ENCODE measurements at regions not wholly inside any gene's neighbourhood (a gene's known extent, or its start where the extent isn't known, plus 50 kb on each side); places are given as distances from the start of the nearest gene placed in this dataset.
"Not testable (repeated sequence)": the region's sequence is repeated elsewhere in the genome, so short reads cannot be mapped to it uniquely, and the experiment has no call there.

DNA sequence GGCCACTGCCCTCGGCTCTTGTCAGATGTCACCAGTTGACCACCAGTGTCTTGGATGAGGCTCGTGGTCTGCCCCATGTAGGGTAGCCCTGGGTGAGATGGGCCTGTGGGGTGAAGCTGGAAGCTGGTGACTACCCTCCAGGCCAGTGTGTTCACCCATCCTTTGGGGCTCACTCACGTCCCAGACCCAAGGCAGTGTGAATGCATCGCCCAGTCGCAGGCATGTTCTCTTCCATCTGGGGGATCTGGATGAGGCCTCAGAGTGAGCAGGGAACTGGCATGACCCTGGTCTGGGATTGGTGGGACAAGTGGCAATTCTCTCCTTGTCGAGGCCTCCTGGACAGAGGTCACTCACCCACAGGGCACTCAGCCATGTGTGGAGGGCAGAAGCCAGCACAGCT lies 120.1 kb upstream of the PHACTR3 start:
- ChIA-PET CTCF (ENCODE audit: unreplicated experiment) (no interaction called here), POLR2A (no interaction called here)
- no peak overlapping the region for H3K4me3 ChIP-seq (ENCODE audit: low read depth, low read length, poor library complexity, severe bottlenecking)
- BruUV-seq (replicated peaks) = no TSS peak
- no peak overlapping the region for H3K4me2 ChIP-seq (ENCODE audit: low read length)
- TF ChIP-seq EZH2phosphoT487 (IDR thresholded peaks at IDR 0.05; ENCODE audit: borderline replicate concordance, low read depth, low read length) = no peak
- TF ChIP-seq, protein P1, sequence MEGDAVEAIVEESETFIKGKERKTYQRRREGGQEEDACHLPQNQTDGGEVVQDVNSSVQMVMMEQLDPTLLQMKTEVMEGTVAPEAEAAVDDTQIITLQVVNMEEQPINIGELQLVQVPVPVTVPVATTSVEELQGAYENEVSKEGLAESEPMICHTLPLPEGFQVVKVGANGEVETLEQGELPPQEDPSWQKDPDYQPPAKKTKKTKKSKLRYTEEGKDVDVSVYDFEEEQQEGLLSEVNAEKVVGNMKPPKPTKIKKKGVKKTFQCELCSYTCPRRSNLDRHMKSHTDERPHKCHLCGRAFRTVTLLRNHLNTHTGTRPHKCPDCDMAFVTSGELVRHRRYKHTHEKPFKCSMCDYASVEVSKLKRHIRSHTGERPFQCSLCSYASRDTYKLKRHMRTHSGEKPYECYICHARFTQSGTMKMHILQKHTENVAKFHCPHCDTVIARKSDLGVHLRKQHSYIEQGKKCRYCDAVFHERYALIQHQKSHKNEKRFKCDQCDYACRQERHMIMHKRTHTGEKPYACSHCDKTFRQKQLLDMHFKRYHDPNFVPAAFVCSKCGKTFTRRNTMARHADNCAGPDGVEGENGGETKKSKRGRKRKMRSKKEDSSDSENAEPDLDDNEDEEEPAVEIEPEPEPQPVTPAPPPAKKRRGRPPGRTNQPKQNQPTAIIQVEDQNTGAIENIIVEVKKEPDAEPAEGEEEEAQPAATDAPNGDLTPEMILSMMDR (conservative IDR thresholded peaks at IDR 0.05; ENCODE audit: low read length) = no peak
- H3K4me1 ChIP-seq (ENCODE audit: insufficient read depth, low read length, poor library complexity, severe bottlenecking) = no peaks in the 10 kb centered on the region
- no peak overlapping the region for H2AFZ ChIP-seq (ENCODE audit: low read length)
- H3K79me2 ChIP-seq (ENCODE audit: insufficient read depth, low read depth, low read length) = no peaks in the 10 kb centered on the region
- H4K20me1 ChIP-seq (ENCODE audit: insufficient read depth, low read length) = no peaks in the 10 kb centered on the region
- intact Hi-C loops (cut with micrococcal nuclease; ENCODE audit: unreplicated experiment) = no loop called here
- no peak for DNase-seq (ENCODE audit: low spot score)
- no peaks in the 10 kb centered on the region for H3K9me3 ChIP-seq (ENCODE audit: low read length)
- no peaks in the 10 kb centered on the region for H3K36me3 ChIP-seq (ENCODE audit: insufficient read depth, low read length)
- no peak overlapping the region for H3K27ac ChIP-seq (ENCODE audit: low read depth, low read length, poor library complexity, severe bottlenecking)
- H3K9me2 ChIP-seq (ENCODE audit: insufficient read depth, low read length) = no peaks in the 10 kb centered on the region

DNA sequence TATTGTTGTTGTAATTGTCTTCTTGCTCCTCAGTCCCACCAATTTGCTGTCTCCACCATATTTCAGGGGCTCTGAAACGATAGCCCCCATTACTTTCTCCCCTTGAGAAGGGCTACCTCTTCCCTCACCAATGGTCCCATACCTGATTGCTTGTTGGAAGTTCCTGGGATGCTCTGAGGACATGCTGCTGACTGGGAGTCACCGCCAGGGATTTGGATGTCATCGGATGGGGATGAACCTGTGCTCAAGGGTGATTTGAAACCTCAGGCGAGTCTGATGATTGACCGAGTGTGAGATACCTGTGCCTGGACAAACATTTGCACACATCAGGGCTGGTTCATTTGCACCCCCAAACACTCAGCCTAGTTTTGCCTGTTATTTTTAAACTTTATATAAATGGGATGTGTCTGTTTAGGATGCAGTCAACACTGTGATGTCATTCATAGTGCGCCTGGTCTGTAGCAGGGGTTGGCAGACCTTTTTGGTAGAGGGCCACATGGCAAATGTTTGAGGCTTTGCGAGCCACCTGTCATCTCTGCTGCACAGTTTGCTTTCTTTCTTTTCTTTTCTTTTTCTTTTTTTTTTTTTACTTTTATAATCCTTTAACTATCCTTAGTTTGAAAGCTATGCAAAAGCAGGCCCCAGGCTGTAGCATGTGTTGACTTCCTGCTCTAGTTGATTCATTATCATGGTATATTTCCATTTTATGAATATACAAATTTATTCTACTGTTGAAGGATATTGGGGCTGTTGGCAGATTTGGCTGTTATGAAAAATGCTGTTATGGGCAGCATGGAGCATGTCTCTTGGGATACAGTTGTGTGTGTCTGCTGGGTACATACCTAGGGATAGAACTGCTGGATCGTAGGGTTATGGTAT lies 118.5 kb upstream of the PHACTR3 start:
- BruUV-seq (replicated peaks) = no TSS peak
- H3K4me3 ChIP-seq (ENCODE audit: low read depth, low read length, poor library complexity, severe bottlenecking) = no peak overlapping the region
- H4K20me1 ChIP-seq (ENCODE audit: insufficient read depth, low read length) = no peaks in the 10 kb centered on the region
- no peaks in the 10 kb centered on the region for H3K79me2 ChIP-seq (ENCODE audit: insufficient read depth, low read depth, low read length)
- no peak overlapping the region for H3K4me2 ChIP-seq (ENCODE audit: low read length)
- no peaks in the 10 kb centered on the region for H3K36me3 ChIP-seq (ENCODE audit: insufficient read depth, low read length)
- intact Hi-C loops (cut with micrococcal nuclease; ENCODE audit: unreplicated experiment) = no loop called here
- TF ChIP-seq, protein P1 (conservative IDR thresholded peaks at IDR 0.05; ENCODE audit: low read length) = no peak
- no peak for TF ChIP-seq EZH2phosphoT487 (IDR thresholded peaks at IDR 0.05; ENCODE audit: borderline replicate concordance, low read depth, low read length)
- no peaks in the 10 kb centered on the region for H3K9me2 ChIP-seq (ENCODE audit: insufficient read depth, low read length)
- CTCF ChIA-PET (ENCODE audit: unreplicated experiment) = no interaction called here
- no peak for DNase-seq (ENCODE audit: low spot score)
- H3K27ac ChIP-seq (ENCODE audit: low read depth, low read length, poor library complexity, severe bottlenecking) = no peak overlapping the region
- H2AFZ ChIP-seq (ENCODE audit: low read length) = no peak overlapping the region
- H3K4me1 ChIP-seq (ENCODE audit: insufficient read depth, low read length, poor library complexity, severe bottlenecking) = no peaks in the 10 kb centered on the region
- H3K9me3 ChIP-seq (ENCODE audit: low read length) = no peaks in the 10 kb centered on the region
- POLR2A ChIA-PET = no interaction called here

DNA sequence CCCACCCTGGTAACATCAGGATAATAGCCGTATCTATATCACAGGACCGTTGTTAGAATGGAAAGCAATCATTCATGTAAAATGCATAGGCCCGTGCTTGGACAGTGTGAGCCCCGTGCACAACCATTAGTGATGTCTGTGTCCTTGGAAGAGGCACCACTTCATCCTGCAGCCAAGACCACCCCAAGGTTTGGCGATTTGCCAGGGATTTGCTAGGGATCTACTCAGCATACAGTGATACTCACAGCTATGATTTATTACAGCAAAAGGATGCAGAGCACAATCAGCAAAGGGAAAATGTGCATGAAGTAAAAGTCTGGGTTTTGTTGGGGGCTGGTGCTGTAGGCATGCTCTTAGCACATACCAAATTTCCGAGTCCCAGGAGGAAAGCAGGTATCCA lies 115.9 kb upstream of the PHACTR3 start:
- H4K20me1 ChIP-seq (ENCODE audit: insufficient read depth, low read length); intact Hi-C loops (cut with micrococcal nuclease; ENCODE audit: unreplicated experiment); CTCF ChIA-PET (ENCODE audit: unreplicated experiment); H3K4me3 ChIP-seq (ENCODE audit: low read depth, low read length, poor library complexity, severe bottlenecking); H3K36me3 ChIP-seq (ENCODE audit: insufficient read depth, low read length); H2AFZ ChIP-seq (ENCODE audit: low read length); DNase-seq (ENCODE audit: low spot score); POLR2A ChIA-PET; H3K4me1 ChIP-seq (ENCODE audit: insufficient read depth, low read length, poor library complexity, severe bottlenecking); H3K27ac ChIP-seq (ENCODE audit: low read depth, low read length, poor library complexity, severe bottlenecking); BruUV-seq (replicated peaks); H3K9me3 ChIP-seq (ENCODE audit: low read length); H3K9me2 ChIP-seq (ENCODE audit: insufficient read depth, low read length); H3K4me2 ChIP-seq (ENCODE audit: low read length); H3K79me2 ChIP-seq (ENCODE audit: insufficient read depth, low read depth, low read length): not testable (repeated sequence)

DNA sequence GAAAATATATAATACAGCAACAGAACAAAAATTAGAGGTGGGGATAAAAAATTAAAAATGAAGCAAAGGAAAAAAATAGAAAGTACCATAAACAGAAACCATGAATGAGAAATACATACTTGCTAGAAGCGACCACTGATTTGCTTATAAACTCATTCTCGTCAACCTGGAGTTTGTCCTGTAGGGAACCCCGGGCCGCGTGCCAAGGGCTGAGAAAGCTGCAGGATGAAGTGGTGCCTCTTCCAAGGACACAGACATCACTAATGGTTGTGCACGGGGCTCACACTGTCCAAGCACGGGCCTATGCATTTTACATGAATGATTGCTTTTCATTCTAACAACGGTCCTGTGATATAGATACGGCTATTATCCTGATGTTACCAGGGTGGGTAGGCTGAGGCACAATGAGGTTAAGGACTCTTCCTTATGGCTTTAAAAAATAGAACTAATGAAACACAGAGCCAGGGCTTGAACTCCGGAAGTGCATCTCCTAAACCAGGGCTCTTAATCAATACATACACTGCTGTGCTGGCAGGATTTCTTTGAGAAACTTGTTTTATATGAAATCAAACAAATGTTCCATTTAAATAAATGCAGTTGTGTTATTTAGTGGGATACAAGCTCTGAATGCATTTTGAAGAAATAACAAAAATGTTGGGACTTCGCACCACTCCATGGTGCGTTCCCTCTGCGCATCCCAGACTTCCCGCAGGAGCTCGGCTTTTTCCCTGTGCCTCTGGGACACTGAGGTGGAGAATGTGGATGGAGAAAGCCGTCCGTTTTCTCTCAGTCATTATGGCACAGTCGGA lies 113.9 kb upstream of the PHACTR3 start:
- H3K36me3 ChIP-seq (ENCODE audit: insufficient read depth, low read length); DNase-seq (ENCODE audit: low spot score); POLR2A ChIA-PET; CTCF ChIA-PET (ENCODE audit: unreplicated experiment); H3K4me3 ChIP-seq (ENCODE audit: low read depth, low read length, poor library complexity, severe bottlenecking); H2AFZ ChIP-seq (ENCODE audit: low read length); H3K9me2 ChIP-seq (ENCODE audit: insufficient read depth, low read length); H4K20me1 ChIP-seq (ENCODE audit: insufficient read depth, low read length); BruUV-seq (replicated peaks); H3K9me3 ChIP-seq (ENCODE audit: low read length); H3K4me2 ChIP-seq (ENCODE audit: low read length); intact Hi-C loops (cut with micrococcal nuclease; ENCODE audit: unreplicated experiment); H3K79me2 ChIP-seq (ENCODE audit: insufficient read depth, low read depth, low read length); H3K4me1 ChIP-seq (ENCODE audit: insufficient read depth, low read length, poor library complexity, severe bottlenecking); H3K27ac ChIP-seq (ENCODE audit: low read depth, low read length, poor library complexity, severe bottlenecking): not testable (repeated sequence)

Measured in OCI-LY7 (cell line).